Bronchial epithelial cell (primary cell): ENCODE measurements at regions not wholly inside any gene's neighbourhood (a gene's known extent, or its start where the extent isn't known, plus 50 kb on each side); places are given as distances from the start of the nearest gene placed in this dataset.

ENCODE experiments used
- DNase-seq: peaks from one replicate; pipeline ENCODE4 v3.0.0-alpha.2; 2010; ENCODE audit warnings: low read depth
- FAIRE-seq: peaks from 2 replicates; lab custom pipeline; 2011; peaks lifted over from hg19 to GRCh38; lab: Jason Lieb, UNC
- H3K27me3 ChIP-seq: 2 replicates; pipeline ENCODE4 v1.5.1; 2011; ENCODE audit warnings: low read length; ENCODE audit not compliant: control insufficient read depth, insufficient read depth
- H3K36me3 ChIP-seq: 2 replicates; pipeline ENCODE4 v1.5.1; 2011; ENCODE audit warnings: low read length; ENCODE audit not compliant: control insufficient read depth, insufficient read depth
- H3K4me3 ChIP-seq: 2 replicates; pipeline ENCODE4 v1.5.1; 2011; ENCODE audit warnings: mild to moderate bottlenecking, low read depth, low read length, control low read depth
- CTCF ChIP-seq: IDR thresholded peaks from 2 replicates; pipeline ENCODE4 v1.5.1; 2011; ENCODE audit warnings: mild to moderate bottlenecking, moderate library complexity, low read length, control low read depth, inconsistent platforms; ENCODE audit not compliant: insufficient read depth, severe bottlenecking

DNA sequence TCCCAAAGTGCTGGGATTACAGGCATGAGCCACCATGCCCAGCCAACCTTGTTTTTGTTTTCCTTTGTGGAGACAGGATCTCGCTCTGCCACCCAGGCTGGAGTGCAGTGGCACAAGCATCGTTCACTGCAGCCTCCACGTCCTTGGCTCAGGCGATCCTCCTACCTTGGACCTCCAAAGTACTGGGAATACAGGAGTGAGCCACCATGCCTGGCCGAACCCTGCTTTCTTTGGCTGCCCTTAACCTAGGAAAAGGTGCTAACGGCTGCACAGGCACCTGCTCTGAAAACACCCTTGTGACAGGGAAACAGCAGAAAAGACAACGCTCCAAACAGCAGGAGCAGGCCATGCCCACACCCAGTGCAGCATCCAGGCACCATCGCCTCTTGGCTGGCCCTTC lies 71.9 kb downstream of the OAT start:
- H3K27me3 ChIP-seq: peaks cover 1% of the 10 kb centered on the region
- DNase-seq (no peak), FAIRE-seq (no peak)
- TF ChIP-seq CTCF: no peak
- no peak overlapping the region for H3K4me3 ChIP-seq
- no peaks in the 10 kb centered on the region for H3K36me3 ChIP-seq

- Histone ChIP-seq H3K4me3 (no peak overlapping the region), H3K36me3 (no peaks in the 10 kb centered on the region), H3K27me3 (no peaks in the 10 kb centered on the region)
- FAIRE-seq (no peak), DNase-seq (no peak)
- TF ChIP-seq CTCF: no peak
These were observed 73.2 kb downstream of the OAT start for GRCh38 chr10:124345521-124345920.

DNA sequence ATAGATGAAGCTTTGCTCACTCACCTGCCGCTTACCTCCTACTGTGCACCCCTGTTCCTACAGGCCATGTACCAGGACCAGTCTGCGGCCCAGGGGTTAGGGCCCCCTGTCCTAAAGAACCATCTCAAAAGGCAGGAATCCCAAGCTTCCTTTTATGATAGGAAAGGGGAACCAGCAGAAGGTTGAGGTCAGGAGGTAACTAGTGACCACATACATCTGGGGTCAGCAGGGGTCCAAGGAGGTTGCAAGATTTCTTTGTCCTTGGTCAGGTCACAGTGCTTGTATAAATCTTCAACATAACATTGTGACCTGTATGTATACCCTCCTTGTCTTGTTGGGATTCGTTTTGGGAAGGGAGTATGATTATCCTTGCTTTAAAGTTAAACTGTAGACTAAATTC lies 73.8 kb downstream of the OAT start:
- no peaks in the 10 kb centered on the region for H3K27me3 ChIP-seq
- no peak overlapping the region for H3K4me3 ChIP-seq
- no peak for DNase-seq
- H3K36me3 ChIP-seq: no peaks in the 10 kb centered on the region
- no peak for TF ChIP-seq CTCF
- no peak for FAIRE-seq

DNA sequence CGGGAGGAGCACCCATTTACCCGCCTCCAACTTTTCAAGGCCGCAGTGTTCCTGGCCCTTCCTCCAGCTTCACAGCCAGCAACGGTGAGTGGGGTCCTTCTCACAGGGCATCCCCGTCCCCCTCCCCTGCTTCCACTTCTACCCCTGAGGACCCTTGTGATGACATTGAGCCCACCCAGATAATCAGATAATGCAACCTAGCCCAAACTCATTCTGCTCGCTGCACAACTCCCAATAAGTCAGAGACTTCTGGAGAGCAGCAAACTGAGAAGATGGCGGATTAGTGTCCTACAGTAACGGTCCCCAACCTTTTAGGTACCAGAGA lies 74.5 kb downstream of the OAT start:
- DNase-seq (no peak), FAIRE-seq (no peak)
- no peak for TF ChIP-seq CTCF
- Histone ChIP-seq H3K4me3 (no peak overlapping the region), H3K36me3 (no peaks in the 10 kb centered on the region), H3K27me3 (no peaks in the 10 kb centered on the region)

GRCh38 chr10:124343351-124344265 lies 75.1 kb downstream of the OAT start:
- Histone ChIP-seq H3K4me3 (no peak overlapping the region), H3K36me3 (no peaks in the 10 kb centered on the region), H3K27me3 (no peaks in the 10 kb centered on the region)
- no peak for TF ChIP-seq CTCF
- no peak for DNase-seq
- FAIRE-seq: no peak

DNA sequence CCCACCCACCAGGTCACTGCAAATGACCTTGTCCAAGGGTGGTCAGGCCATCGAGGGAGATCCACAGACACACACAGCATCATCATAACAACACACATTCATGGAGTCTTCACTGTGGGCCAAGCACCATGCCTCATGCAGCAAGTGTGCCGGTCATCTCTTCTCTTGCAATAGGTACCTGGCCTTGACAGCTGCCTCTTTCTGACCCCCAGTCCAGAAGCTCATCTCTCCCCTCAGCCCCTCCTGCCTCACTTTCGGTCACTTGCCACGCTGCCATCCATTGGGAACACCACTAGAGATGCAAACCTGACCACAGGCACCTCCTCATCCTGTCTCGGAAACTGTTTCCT lies 75.9 kb downstream of the OAT start:
- no peaks in the 10 kb centered on the region for H3K27me3 ChIP-seq
- TF ChIP-seq CTCF: no peak
- DNase-seq: no peak
- H3K36me3 ChIP-seq: no peaks in the 10 kb centered on the region
- FAIRE-seq: no peak
- H3K4me3 ChIP-seq: no peak overlapping the region
